ENCODE measurements at regions not wholly inside any gene's neighbourhood (a gene's known extent, or its start where the extent isn't known, plus 50 kb on each side); places are given as distances from the start of the nearest gene placed in this dataset.
A peak's percentile ranks its signal among the peaks of the same experiment; 100 is the strongest.
"Not testable (repeated sequence)": the region's sequence is repeated elsewhere in the genome, so short reads cannot be mapped to it uniquely, and the experiment has no call there.

- Histone ChIP-seq H3K9ac (ENCODE audit: low read length) (no peak overlapping the region), H3K4me3 (ENCODE audit: low read length) (no peak overlapping the region), H3K27ac (ENCODE audit: low read length) (no peak overlapping the region), H2AFZ (ENCODE audit: low read depth, low read length) (no peak overlapping the region), H3K4me1 (ENCODE audit: low read length) (no peaks in the 10 kb centered on the region), H3K79me2 (ENCODE audit: low read length) (no peaks in the 10 kb centered on the region), H4K20me1 (ENCODE audit: insufficient read depth, low read length) (no peaks in the 10 kb centered on the region), H3K4me2 (ENCODE audit: low read length) (no peak overlapping the region), H3K36me3 (replicated peaks; ENCODE audit: low read depth, low read length) (no peaks in the 10 kb centered on the region), H3K9me3 (ENCODE audit: insufficient read depth, low read length) (no peaks in the 10 kb centered on the region), H3K27me3 (ENCODE audit: low read depth, low read length) (no peaks in the 10 kb centered on the region)
- TF ChIP-seq EZH2phosphoT487 (IDR thresholded peaks at IDR 0.05; ENCODE audit: low read depth) (no peak), CTCF (IDR thresholded peaks at IDR 0.05; ENCODE audit: low read depth, low read length) (no peak)
Observed at GRCh38 chr7:119096683-119097082, 872.2 kb downstream of the ANKRD7 start.

GRCh38 chr7:119100611-119101258 is 876.2 kb downstream of the ANKRD7 start:
- not testable (repeated sequence) for H2AFZ ChIP-seq (ENCODE audit: low read depth, low read length); H3K4me1 ChIP-seq (ENCODE audit: low read length); H4K20me1 ChIP-seq (ENCODE audit: insufficient read depth, low read length); H3K9me3 ChIP-seq (ENCODE audit: insufficient read depth, low read length); H3K27ac ChIP-seq (ENCODE audit: low read length); H3K9ac ChIP-seq (ENCODE audit: low read length); H3K4me2 ChIP-seq (ENCODE audit: low read length); H3K4me3 ChIP-seq (ENCODE audit: low read length); H3K36me3 ChIP-seq (replicated peaks; ENCODE audit: low read depth, low read length); H3K27me3 ChIP-seq (ENCODE audit: low read depth, low read length); H3K79me2 ChIP-seq (ENCODE audit: low read length)

GRCh38 chr7:119102291-119102690 is 877.8 kb downstream of the ANKRD7 start:
- Histone ChIP-seq H3K9ac (ENCODE audit: low read length) (no peak overlapping the region), H3K4me3 (ENCODE audit: low read length) (no peak overlapping the region), H3K9me3 (ENCODE audit: insufficient read depth, low read length) (no peaks in the 10 kb centered on the region), H2AFZ (ENCODE audit: low read depth, low read length) (no peak overlapping the region), H3K4me2 (ENCODE audit: low read length) (no peak overlapping the region), H3K79me2 (ENCODE audit: low read length) (no peaks in the 10 kb centered on the region), H3K27me3 (ENCODE audit: low read depth, low read length) (no peaks in the 10 kb centered on the region), H3K27ac (ENCODE audit: low read length) (no peak overlapping the region), H3K36me3 (replicated peaks; ENCODE audit: low read depth, low read length) (no peaks in the 10 kb centered on the region), H4K20me1 (ENCODE audit: insufficient read depth, low read length) (no peaks in the 10 kb centered on the region), H3K4me1 (ENCODE audit: low read length) (no peaks in the 10 kb centered on the region)
- TF ChIP-seq EZH2phosphoT487 (IDR thresholded peaks at IDR 0.05; ENCODE audit: low read depth) (no peak), CTCF (IDR thresholded peaks at IDR 0.05; ENCODE audit: low read depth, low read length) (no peak)

- no peak overlapping the region for H3K4me3 ChIP-seq (ENCODE audit: low read length)
- H3K4me1 ChIP-seq (ENCODE audit: low read length) = no peaks in the 10 kb centered on the region
- H3K27ac ChIP-seq (ENCODE audit: low read length) = no peak overlapping the region
- H3K9ac ChIP-seq (ENCODE audit: low read length) = no peak overlapping the region
- H2AFZ ChIP-seq (ENCODE audit: low read depth, low read length) = 0 out of 2 replicates have a peak overlapping the region, but pooled peaks have one; percentile 36
- H3K9me3 ChIP-seq (ENCODE audit: insufficient read depth, low read length) = no peaks in the 10 kb centered on the region
- no peaks in the 10 kb centered on the region for H4K20me1 ChIP-seq (ENCODE audit: insufficient read depth, low read length)
- no peak for TF ChIP-seq EZH2phosphoT487 (IDR thresholded peaks at IDR 0.05; ENCODE audit: low read depth)
- no peak for TF ChIP-seq CTCF (IDR thresholded peaks at IDR 0.05; ENCODE audit: low read depth, low read length)
- H3K79me2 ChIP-seq (ENCODE audit: low read length) = no peaks in the 10 kb centered on the region
- no peak overlapping the region for H3K4me2 ChIP-seq (ENCODE audit: low read length)
- H3K36me3 ChIP-seq (replicated peaks; ENCODE audit: low read depth, low read length) = no peaks in the 10 kb centered on the region
- H3K27me3 ChIP-seq (ENCODE audit: low read depth, low read length) = no peaks in the 10 kb centered on the region
Observed at GRCh38 chr7:119105381-119105780, 880.9 kb downstream of the ANKRD7 start.

Measured in OCI-LY3 (cell line).